ENCODE measurements at regions not wholly inside any gene's neighbourhood (a gene's known extent, or its start where the extent isn't known, plus 50 kb on each side); places are given as distances from the start of the nearest gene placed in this dataset.

- Mint-ChIP-seq H3K4me1 (peaks cover 0 to 27% (median 3%) of the 10 kb centered on the region in 7 donors), H3K9me3 (no peaks in the 10 kb centered on the region), H3K27me3 (peaks cover 0 to 9% (median 3%) of the 10 kb centered on the region in 5 donors), H3K27ac (no peak overlapping the region), H3K36me3 (no peaks in the 10 kb centered on the region), H3K4me3 (no peak overlapping the region)
- Histone ChIP-seq H3K9me3 (ENCODE audit: control insufficient read depth in 2 of 3, low read length in 3 of 3) (no peaks in the 10 kb centered on the region), H3K27me3 (ENCODE audit: control insufficient read depth in 2 of 2, insufficient read depth in 2 of 2, low read length in 2 of 2) (no peaks in the 10 kb centered on the region), H3K27ac (ENCODE audit: low read depth, low read length) (no peak overlapping the region), H3K4me3 (ENCODE audit: low read length) (no peak overlapping the region), H3K4me1 (ENCODE audit: control insufficient read depth in 2 of 2, insufficient read depth in 2 of 2, low read length in 2 of 2) (no peaks in the 10 kb centered on the region), H3K36me3 (ENCODE audit: control insufficient read depth in 2 of 3, insufficient read depth in 3 of 3, low read length in 3 of 3) (no peaks in the 10 kb centered on the region)
- CTCF ChIA-PET = no interaction called here
- POLR2A ChIA-PET = no interaction called here
- intact Hi-C loops (cut with micrococcal nuclease) = no loop called here
- DNase-seq = no peak
- ATAC-seq = no peak
Measured at GRCh38 chr11:112523951-112524350, 263.3 kb upstream of the PLET1 start.

GRCh38 chr11:112524798-112525197 lies 264.1 kb upstream of the PLET1 start:
- ChIA-PET POLR2A (no interaction called here), CTCF (no interaction called here)
- no peaks in the 10 kb centered on the region for H3K36me3 Mint-ChIP-seq
- H3K27me3 ChIP-seq (ENCODE audit: control insufficient read depth in 2 of 2, insufficient read depth in 2 of 2, low read length in 2 of 2) = no peaks in the 10 kb centered on the region
- H3K27ac ChIP-seq (ENCODE audit: low read depth, low read length) = no peak overlapping the region
- intact Hi-C loops (cut with micrococcal nuclease) = no loop called here
- no peak overlapping the region for H3K4me3 ChIP-seq (ENCODE audit: low read length)
- H3K4me1 Mint-ChIP-seq = peaks cover 0 to 26% (median 2%) of the 10 kb centered on the region in 7 donors
- no peaks in the 10 kb centered on the region for H3K9me3 ChIP-seq (ENCODE audit: control insufficient read depth in 2 of 3, low read length in 3 of 3)
- H3K27ac Mint-ChIP-seq = no peak overlapping the region
- no peak for DNase-seq
- no peaks in the 10 kb centered on the region for H3K36me3 ChIP-seq (ENCODE audit: control insufficient read depth in 2 of 3, insufficient read depth in 3 of 3, low read length in 3 of 3)
- H3K4me1 ChIP-seq (ENCODE audit: control insufficient read depth in 2 of 2, insufficient read depth in 2 of 2, low read length in 2 of 2) = no peaks in the 10 kb centered on the region
- peaks cover 0 to 7% (median 4%) of the 10 kb centered on the region in 5 donors for H3K27me3 Mint-ChIP-seq
- no peak overlapping the region for H3K4me3 Mint-ChIP-seq
- peak; percentile 1 for ATAC-seq
- no peaks in the 10 kb centered on the region for H3K9me3 Mint-ChIP-seq

- Mint-ChIP-seq H3K27ac (no peak overlapping the region), H3K4me1 (peaks cover 0 to 23% (median 0%) of the 10 kb centered on the region in 7 donors), H3K9me3 (no peaks in the 10 kb centered on the region), H3K36me3 (no peaks in the 10 kb centered on the region), H3K27me3 (peaks cover 0 to 5% (median 4%) of the 10 kb centered on the region in 5 donors), H3K4me3 (no peak overlapping the region)
- ATAC-seq = peak; percentile 56
- no peaks in the 10 kb centered on the region for H3K4me1 ChIP-seq (ENCODE audit: control insufficient read depth in 2 of 2, insufficient read depth in 2 of 2, low read length in 2 of 2)
- CTCF ChIA-PET = no interaction called here
- no peaks in the 10 kb centered on the region for H3K27me3 ChIP-seq (ENCODE audit: control insufficient read depth in 2 of 2, insufficient read depth in 2 of 2, low read length in 2 of 2)
- no peaks in the 10 kb centered on the region for H3K9me3 ChIP-seq (ENCODE audit: control insufficient read depth in 2 of 3, low read length in 3 of 3)
- H3K27ac ChIP-seq (ENCODE audit: low read depth, low read length) = no peak overlapping the region
- DNase-seq = no peak
- intact Hi-C loops (cut with micrococcal nuclease) = no loop called here
- no peak overlapping the region for H3K4me3 ChIP-seq (ENCODE audit: low read length)
- POLR2A ChIA-PET = no interaction called here
- no peaks in the 10 kb centered on the region for H3K36me3 ChIP-seq (ENCODE audit: control insufficient read depth in 2 of 3, insufficient read depth in 3 of 3, low read length in 3 of 3)
Measured at GRCh38 chr11:112525270-112525669, 264.6 kb upstream of the PLET1 start.

- no peaks in the 10 kb centered on the region for H3K4me1 ChIP-seq (ENCODE audit: control insufficient read depth in 2 of 2, insufficient read depth in 2 of 2, low read length in 2 of 2)
- H3K4me3 ChIP-seq (ENCODE audit: low read length) = no peak overlapping the region
- H3K36me3 Mint-ChIP-seq = no peaks in the 10 kb centered on the region
- H3K27me3 Mint-ChIP-seq = peaks cover 0 to 5% (median 4%) of the 10 kb centered on the region in 5 donors
- DNase-seq (no peak), ATAC-seq (no peak)
- no peak overlapping the region for H3K27ac ChIP-seq (ENCODE audit: low read depth, low read length)
- no peaks in the 10 kb centered on the region for H3K9me3 Mint-ChIP-seq
- H3K9me3 ChIP-seq (ENCODE audit: control insufficient read depth in 2 of 3, low read length in 3 of 3) = no peaks in the 10 kb centered on the region
- no peak overlapping the region for H3K4me3 Mint-ChIP-seq
- H3K36me3 ChIP-seq (ENCODE audit: control insufficient read depth in 2 of 3, insufficient read depth in 3 of 3, low read length in 3 of 3) = no peaks in the 10 kb centered on the region
- peak overlapping the region in 1 of 9 donors; percentile 13 for H3K27ac Mint-ChIP-seq
- POLR2A ChIA-PET = no interaction called here
- intact Hi-C loops (cut with micrococcal nuclease) = no loop called here
- peaks cover 0 to 23% (median 0%) of the 10 kb centered on the region in 7 donors for H3K4me1 Mint-ChIP-seq
- no peaks in the 10 kb centered on the region for H3K27me3 ChIP-seq (ENCODE audit: control insufficient read depth in 2 of 2, insufficient read depth in 2 of 2, low read length in 2 of 2)
- CTCF ChIA-PET = no interaction called here
Measured at GRCh38 chr11:112525844-112526590, 265.4 kb upstream of the PLET1 start.

GRCh38 chr11:112526699-112527416 lies 266.2 kb upstream of the PLET1 start:
- no peaks in the 10 kb centered on the region for H3K36me3 Mint-ChIP-seq
- ChIA-PET POLR2A (no interaction called here), CTCF (no interaction called here)
- peaks cover 0 to 23% (median 0%) of the 10 kb centered on the region in 7 donors for H3K4me1 Mint-ChIP-seq
- Histone ChIP-seq H3K27me3 (ENCODE audit: control insufficient read depth in 2 of 2, insufficient read depth in 2 of 2, low read length in 2 of 2) (no peaks in the 10 kb centered on the region), H3K27ac (ENCODE audit: low read depth, low read length) (no peak overlapping the region), H3K4me3 (ENCODE audit: low read length) (no peak overlapping the region), H3K4me1 (ENCODE audit: control insufficient read depth in 2 of 2, insufficient read depth in 2 of 2, low read length in 2 of 2) (no peaks in the 10 kb centered on the region), H3K36me3 (ENCODE audit: control insufficient read depth in 2 of 3, insufficient read depth in 3 of 3, low read length in 3 of 3) (no peaks in the 10 kb centered on the region), H3K9me3 (ENCODE audit: control insufficient read depth in 2 of 3, low read length in 3 of 3) (no peaks in the 10 kb centered on the region)
- DNase-seq (no peak), ATAC-seq (peak; percentile 65)
- no peak overlapping the region for H3K27ac Mint-ChIP-seq
- intact Hi-C loops (cut with micrococcal nuclease) = no loop called here
- peaks cover 0 to 1% (median 0%) of the 10 kb centered on the region in 11 donors for H3K9me3 Mint-ChIP-seq
- peaks cover 0 to 5% (median 2%) of the 10 kb centered on the region in 5 donors for H3K27me3 Mint-ChIP-seq
- peak overlapping the region in 1 of 10 donors; percentile 1 for H3K4me3 Mint-ChIP-seq

- H3K4me1 ChIP-seq (ENCODE audit: control insufficient read depth in 2 of 2, insufficient read depth in 2 of 2, low read length in 2 of 2) = no peaks in the 10 kb centered on the region
- Mint-ChIP-seq H3K4me3 (no peak overlapping the region), H3K4me1 (peaks cover 0 to 23% (median 0%) of the 10 kb centered on the region in 7 donors), H3K27ac (no peak overlapping the region), H3K27me3 (peaks cover 0 to 5% (median 2%) of the 10 kb centered on the region in 5 donors), H3K36me3 (no peaks in the 10 kb centered on the region), H3K9me3 (peaks cover 0 to 1% (median 0%) of the 10 kb centered on the region in 11 donors)
- no peaks in the 10 kb centered on the region for H3K9me3 ChIP-seq (ENCODE audit: control insufficient read depth in 2 of 3, low read length in 3 of 3)
- H3K27ac ChIP-seq (ENCODE audit: low read depth, low read length) = no peak overlapping the region
- POLR2A ChIA-PET = no interaction called here
- H3K27me3 ChIP-seq (ENCODE audit: control insufficient read depth in 2 of 2, insufficient read depth in 2 of 2, low read length in 2 of 2) = no peaks in the 10 kb centered on the region
- DNase-seq = no peak
- no peak for ATAC-seq
- H3K36me3 ChIP-seq (ENCODE audit: control insufficient read depth in 2 of 3, insufficient read depth in 3 of 3, low read length in 3 of 3) = no peaks in the 10 kb centered on the region
- H3K4me3 ChIP-seq (ENCODE audit: low read length) = no peak overlapping the region
- intact Hi-C loops (cut with micrococcal nuclease) = no loop called here
- CTCF ChIA-PET = interaction anchor here (0.6 kb wide), 1 partner anchor 11 kb away, joined by 4 read pairs; no protein-coding TSS in a partner anchor
Measured at GRCh38 chr11:112529071-112529470, 268.4 kb upstream of the PLET1 start.
